Astrocyte (in vitro differentiated cells and primary cell): ENCODE measurements at regions not wholly inside any gene's neighbourhood (a gene's known extent, or its start where the extent isn't known, plus 50 kb on each side); places are given as distances from the start of the nearest gene placed in this dataset.

Source experiments
- CTCF ChIP-seq: IDR thresholded peaks from 2 replicates; pipeline ENCODE4 v1.5.1; 2011; ENCODE audit warnings: low read depth, mild to moderate bottlenecking, inconsistent platforms, low read length, moderate library complexity; ENCODE audit not compliant: insufficient read depth
- EZH2 ChIP-seq: IDR thresholded peaks from 2 replicates; pipeline ENCODE4 v1.6.1; 2012; ENCODE audit warnings: mild to moderate bottlenecking, low read length, inconsistent platforms; ENCODE audit not compliant: insufficient read depth

GRCh38 chr5:107783551-107783950 lies 112.8 kb upstream of the EFNA5 start:
- TF ChIP-seq CTCF: no peak
- TF ChIP-seq EZH2: no peak
